ENCODE measurements at regions not wholly inside any gene's neighbourhood (a gene's known extent, or its start where the extent isn't known, plus 50 kb on each side); places are given as distances from the start of the nearest gene placed in this dataset.

DNA sequence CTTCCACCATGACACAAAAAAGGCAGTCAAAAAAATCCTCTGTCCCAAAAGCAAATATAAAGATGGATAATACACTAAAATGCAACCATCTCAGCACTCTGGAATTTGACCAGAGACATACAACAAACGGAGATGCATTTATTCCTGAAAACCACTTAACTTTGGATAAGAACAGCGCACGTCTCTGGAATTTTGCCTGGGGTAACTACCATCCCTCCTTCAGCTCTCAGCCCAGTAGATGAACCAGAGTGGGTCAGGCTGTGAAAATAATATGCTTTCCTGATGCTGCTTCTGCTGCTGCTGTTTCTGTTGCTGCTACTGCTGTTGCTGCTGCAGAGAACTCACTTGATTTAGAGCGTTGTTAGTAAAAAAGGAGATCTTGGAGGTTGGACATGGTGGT lies 133.8 kb upstream of the ACVR2A start:
- no peak for DNase-seq (ENCODE audit: low spot score)

DNA sequence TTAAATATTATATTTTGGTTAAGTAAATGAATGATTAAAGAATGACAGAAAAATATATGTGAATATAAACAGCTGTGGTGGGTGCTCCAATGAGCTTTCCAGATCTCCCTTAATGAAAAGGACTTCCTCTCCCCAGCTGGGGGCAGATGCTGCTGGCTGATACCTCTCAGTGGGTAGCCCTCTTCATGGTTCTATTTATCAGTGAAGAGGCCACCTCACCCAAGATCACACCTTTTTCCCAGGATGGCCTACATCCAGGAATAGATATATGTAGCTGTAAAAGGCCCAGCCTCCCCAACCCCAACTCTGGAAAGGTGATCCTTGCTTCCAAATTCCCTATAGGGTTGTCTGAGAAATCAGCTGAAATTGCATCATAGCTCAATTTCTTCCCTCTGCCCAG lies 135.2 kb upstream of the ACVR2A start:
- DNase-seq (ENCODE audit: low spot score): no peak

- no peak for DNase-seq (ENCODE audit: low spot score)
Measured at GRCh38 chr2:147703171-147703570, 141.7 kb upstream of the ACVR2A start.

DNA sequence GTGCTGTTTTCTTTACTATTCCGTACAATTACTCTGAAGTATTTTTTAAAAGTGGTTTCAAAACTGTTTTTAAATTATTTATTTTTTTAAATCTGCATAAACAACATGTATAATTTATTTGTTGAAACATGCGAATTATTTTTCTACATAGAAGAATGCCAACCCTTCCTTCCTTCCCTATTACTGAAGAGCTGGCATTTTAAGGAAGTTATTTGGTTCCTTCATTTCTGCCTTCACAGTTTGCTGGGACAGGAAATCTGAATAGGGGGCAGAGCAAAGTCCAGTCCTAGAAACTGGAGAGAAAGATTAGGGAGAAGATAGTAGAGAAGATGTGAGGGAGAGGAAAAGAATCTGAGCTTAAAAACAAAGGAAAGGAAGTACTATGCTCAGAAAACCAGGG lies 146.7 kb upstream of the ACVR2A start:
- no peak for DNase-seq (ENCODE audit: low spot score)

DNA sequence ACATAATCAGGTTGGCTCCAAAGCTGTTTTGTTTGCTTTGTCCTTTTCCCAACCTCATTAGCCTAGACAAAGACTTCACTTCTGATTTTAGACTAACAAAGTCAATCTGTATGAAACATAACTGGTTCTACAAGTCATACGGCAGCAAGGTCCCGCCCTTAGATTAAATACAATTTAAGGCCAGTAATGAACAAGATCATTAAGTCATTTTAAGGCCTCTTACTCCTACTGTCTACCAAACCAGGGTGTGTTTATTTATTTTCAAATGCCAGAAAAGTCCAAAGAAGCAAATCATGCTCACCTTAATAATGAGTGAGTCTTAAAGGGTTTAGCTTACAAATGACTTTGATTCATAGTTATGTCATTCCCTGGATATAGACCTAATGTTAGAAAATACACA lies 148.4 kb upstream of the ACVR2A start:
- DNase-seq (ENCODE audit: low spot score): no peak

GRCh38 chr2:147689220-147689909 lies 155.5 kb upstream of the ACVR2A start:
- DNase-seq (ENCODE audit: low spot score): no peak

- DNase-seq (ENCODE audit: low spot score): no peak
Measured at GRCh38 chr2:147688242-147688641, 156.6 kb upstream of the ACVR2A start.

DNA sequence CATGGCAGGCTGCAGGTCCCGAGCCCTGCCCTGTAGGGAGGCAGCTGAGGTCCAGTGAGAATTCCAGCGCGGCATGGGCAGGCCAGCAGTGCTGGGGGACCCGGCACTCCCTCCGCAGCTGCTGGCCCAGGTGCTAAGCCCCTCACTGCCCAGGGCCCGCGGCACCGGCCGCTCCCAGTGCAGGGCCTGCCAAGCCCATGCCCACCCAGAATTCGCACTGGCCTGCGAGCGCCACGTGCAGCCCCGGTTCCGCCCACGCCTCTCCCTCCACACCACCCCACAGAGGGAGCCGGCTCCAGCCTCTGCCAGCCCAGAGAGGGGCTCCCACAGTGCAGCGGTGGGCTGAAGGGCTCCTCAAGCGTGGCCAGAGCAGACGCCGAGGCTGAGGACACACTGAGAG lies 158.5 kb upstream of the ACVR2A start:
- DNase-seq (ENCODE audit: low spot score): no peak

- no peak for DNase-seq (ENCODE audit: low spot score)
Measured at GRCh38 chr2:147684903-147685302, 159.9 kb upstream of the ACVR2A start.

DNA sequence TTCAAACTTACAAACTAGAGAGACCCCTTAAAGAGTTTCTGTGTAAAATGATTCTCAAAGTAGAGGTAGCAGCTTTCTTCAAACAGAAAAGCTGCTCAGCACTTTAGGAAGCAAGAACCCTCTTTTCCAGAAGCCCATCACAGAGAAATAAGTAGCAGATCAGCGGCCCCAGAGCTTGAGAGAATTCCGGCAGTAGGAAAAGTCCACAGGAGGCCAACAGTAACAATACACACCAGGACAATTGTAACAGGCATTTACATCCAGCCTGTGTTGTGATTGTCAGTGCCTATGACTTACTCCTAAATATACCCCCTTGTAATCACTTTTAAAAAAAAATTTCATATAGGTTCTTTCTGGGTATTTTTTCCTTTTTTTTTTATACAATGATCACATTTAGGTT lies 161.4 kb upstream of the ACVR2A start:
- DNase-seq (ENCODE audit: low spot score): no peak

GRCh38 chr2:147681093-147681492 lies 163.7 kb upstream of the ACVR2A start:
- DNase-seq (ENCODE audit: low spot score): no peak

DNA sequence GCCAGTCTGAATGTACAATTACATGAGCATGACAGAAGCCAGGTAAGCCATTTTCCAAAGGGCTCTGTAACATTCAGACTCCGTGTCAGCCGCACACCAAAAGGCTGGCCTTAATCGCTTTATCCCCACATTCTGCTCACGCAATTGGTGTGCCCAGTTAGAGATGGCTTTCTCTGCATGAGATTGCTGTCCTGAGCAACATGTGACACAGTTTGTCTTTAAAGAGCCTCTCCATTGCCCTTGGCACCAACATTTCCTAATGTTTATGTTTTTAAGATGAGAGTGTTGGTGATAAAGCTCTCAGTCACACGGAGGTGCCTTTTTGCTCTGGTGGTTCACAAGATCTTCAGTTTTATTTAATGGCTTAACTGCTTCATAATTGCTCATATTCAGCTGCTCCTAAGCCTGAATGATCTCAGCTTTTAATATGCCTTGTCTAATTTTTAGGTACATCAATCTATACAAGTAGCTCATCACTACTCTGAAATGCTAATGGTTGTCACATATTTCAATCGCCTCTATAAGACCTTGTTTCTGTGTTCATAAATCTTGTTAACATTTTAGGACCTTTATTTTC lies 164.8 kb upstream of the ACVR2A start:
- no peak for DNase-seq (ENCODE audit: low spot score)

DNA sequence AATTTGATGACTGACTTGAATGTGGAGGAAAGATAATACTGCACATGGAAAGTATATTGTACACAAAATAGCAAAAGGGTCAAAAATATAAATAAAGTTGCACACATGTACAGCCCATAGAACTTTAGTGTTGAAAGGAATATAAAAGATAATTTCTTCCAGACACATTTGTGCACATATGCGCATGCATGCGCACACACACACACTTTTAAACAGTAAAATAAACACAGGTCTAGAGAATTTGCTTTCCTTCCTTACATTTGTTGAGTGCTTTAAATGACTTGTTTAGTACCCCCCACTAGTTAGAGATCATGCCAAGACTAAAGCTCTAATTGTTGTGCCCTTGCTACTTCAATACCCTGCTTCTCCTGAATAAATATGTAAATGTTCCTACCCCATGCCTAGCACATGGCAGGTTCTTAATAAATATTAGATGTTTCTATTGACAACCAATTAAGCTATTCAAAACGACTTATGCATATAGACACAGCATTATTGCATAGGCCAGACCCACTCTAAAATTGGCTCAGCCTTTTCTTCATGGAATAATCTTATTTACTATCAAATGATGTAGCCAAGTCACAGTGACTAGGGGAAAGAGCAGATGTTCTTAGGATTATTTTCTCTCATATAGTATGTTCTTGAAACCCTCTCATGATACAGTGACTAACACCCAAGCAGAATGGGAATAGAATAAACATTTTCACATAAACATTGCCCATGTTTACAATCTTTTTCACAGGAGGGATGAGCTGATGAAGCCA lies 165.5 kb upstream of the ACVR2A start:
- DNase-seq (ENCODE audit: low spot score): no peak

GRCh38 chr2:147665105-147665504 lies 179.7 kb upstream of the ACVR2A start:
- no peak for DNase-seq (ENCODE audit: low spot score)

GRCh38 chr2:147663962-147664361 lies 180.9 kb upstream of the ACVR2A start:
- no peak for DNase-seq (ENCODE audit: low spot score)

GRCh38 chr2:147663153-147663961 lies 181.5 kb upstream of the ACVR2A start:
- no peak for DNase-seq (ENCODE audit: low spot score)

GRCh38 chr2:147662221-147662620 lies 182.6 kb upstream of the ACVR2A start:
- no peak for DNase-seq (ENCODE audit: low spot score)

GRCh38 chr2:147660680-147661079 lies 184.1 kb upstream of the ACVR2A start:
- no peak for DNase-seq (ENCODE audit: low spot score)

- no peak for DNase-seq (ENCODE audit: low spot score)
Measured at GRCh38 chr2:147659051-147659450, 185.8 kb upstream of the ACVR2A start.

DNA sequence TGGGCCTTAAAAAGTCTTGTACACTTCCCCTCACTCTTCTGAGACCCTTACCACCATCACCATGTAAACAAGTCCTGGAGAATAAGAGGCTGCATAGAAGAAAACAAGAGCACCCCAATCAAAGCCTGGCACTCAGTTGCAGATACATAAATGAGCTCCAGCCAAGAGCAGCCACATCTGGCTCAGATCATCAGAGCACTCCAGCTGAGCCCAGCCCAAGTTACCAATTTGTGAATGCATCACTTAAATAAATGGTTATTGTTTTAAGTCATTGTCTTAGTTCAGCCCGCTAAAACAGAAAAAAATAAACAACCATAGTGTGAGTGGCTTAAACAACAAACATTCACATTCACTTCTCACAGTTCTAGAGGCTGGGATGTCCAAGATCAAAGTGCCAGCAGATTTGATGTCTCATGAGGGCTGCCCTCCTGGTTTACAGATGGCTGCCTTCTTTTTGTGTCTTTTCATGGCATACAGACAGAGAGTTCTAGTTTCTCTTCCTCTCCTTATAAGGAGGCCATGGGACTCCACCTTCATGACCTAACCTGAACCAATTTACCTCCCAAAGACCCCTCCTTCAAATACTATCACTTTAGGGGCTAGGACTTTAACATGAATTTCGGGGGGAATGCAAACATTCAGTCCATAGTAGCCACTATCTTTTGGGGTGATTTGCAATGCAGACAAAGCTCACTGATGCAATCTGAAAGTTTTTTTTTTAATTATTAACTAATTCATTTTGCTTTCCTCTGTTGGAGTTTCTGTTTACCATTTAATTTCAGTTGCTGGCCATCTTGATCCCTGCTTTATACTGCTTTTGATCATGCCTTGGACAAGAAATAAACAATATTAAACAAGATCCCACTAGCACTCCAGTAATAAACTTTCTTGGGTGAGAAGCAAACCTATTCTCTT lies 187.5 kb upstream of the ACVR2A start:
- no peak for DNase-seq (ENCODE audit: low spot score)

GRCh38 chr2:147649998-147650397 lies 194.8 kb upstream of the ACVR2A start:
- no peak for DNase-seq (ENCODE audit: low spot score)

DNA sequence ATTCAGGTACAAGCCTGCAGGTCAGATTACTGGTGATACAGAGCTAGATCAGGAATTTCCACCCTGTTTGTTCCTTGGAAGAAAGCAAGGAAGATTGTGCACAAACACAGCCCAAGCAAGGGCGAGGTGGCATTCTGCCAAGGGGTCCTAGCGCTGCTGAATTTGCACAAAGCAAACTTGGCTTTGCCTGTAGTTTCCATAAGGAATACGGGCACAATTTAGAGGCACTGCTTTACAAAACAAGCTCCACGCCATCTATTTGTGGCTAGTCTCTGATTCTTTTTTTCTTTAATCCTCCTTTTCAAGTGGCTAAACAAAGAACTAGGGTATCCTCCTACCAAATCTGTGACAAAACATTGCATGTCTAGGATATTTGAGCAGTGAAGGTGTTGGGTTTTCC lies 195.5 kb upstream of the ACVR2A start:
- no peak for DNase-seq (ENCODE audit: low spot score)

All from hematopoietic multipotent progenitor cell treated with erythropoietin and hydrocortisone succinate and interleukin-3 and kit ligand, for 15 days (in vitro differentiated cells).